CD4-positive, alpha-beta T cell (primary cell): ENCODE measurements at regions not wholly inside any gene's neighbourhood (a gene's known extent, or its start where the extent isn't known, plus 50 kb on each side); places are given as distances from the start of the nearest gene placed in this dataset.

Source experiments
- ATAC-seq: fragments of 200-7000 bp; cut with Tn5 transposase; one replicate; pipeline ENCODE4 v1.10.0; 2022; ENCODE audit warnings: mild to moderate bottlenecking; ENCODE audit not compliant: poor library complexity
- CTCF ChIA-PET: fragments of 350-600 bp; sonication (Branson Sonifier 250); formaldehyde crosslinking; loops from one replicate; lab custom pipeline; 2021; ENCODE audit warnings: antibody characterized with exemption, inconsistent platforms; lab: Charles Lee
- POLR2A ChIA-PET: fragments of 350-600 bp; sonication (Branson Sonifier 250); formaldehyde crosslinking; loops from one replicate; lab custom pipeline; 2021; ENCODE audit warnings: antibody characterized with exemption, inconsistent platforms; lab: Charles Lee
- DNase-seq, 14 experiments: peaks; one replicate each; pipeline ENCODE4 v3.0.0-alpha.2; 2013 to 2020; ENCODE audit warnings: mixed read lengths in 2 of 14
- H3K27ac ChIP-seq, 2 donors: one replicate each; pipeline versions ENCODE4 v1.5.1 to v1.7.0; 2013; ENCODE audit warnings: low read length in 2 of 2, low read depth in 1 of 2, mild to moderate bottlenecking in 1 of 2
- H3K27me3 ChIP-seq, 2 experiments: 1 replicate in 1 of 2; 2 replicates in 1 of 2; pipeline versions ENCODE4 v1.6.1 to v1.7.0; 2013; ENCODE audit warnings: low read length in 2 of 2, control low read depth in 1 of 2, mild to moderate bottlenecking in 1 of 2, moderate library complexity in 1 of 2; ENCODE audit not compliant: insufficient read depth in 2 of 2, control insufficient read depth in 1 of 2
- H3K36me3 ChIP-seq: one replicate; pipeline ENCODE4 v1.6.1; 2013; ENCODE audit warnings: low read length, control low read depth; ENCODE audit not compliant: insufficient read depth
- H3K4me1 ChIP-seq: one replicate; pipeline ENCODE4 v1.6.1; 2013; ENCODE audit warnings: low read length, control low read depth; ENCODE audit not compliant: insufficient read depth
- H3K4me3 ChIP-seq: one replicate; pipeline ENCODE4 v1.5.1; 2013; ENCODE audit warnings: mild to moderate bottlenecking, low read length, moderate library complexity
- H3K9me3 ChIP-seq, 2 experiments: 1 replicate in 1 of 2; 2 replicates in 1 of 2; pipeline versions ENCODE4 v1.6.1 to v1.7.0; 2013; ENCODE audit warnings: low read length in 2 of 2, mild to moderate bottlenecking in 2 of 2, control low read depth in 1 of 2, moderate library complexity in 1 of 2; ENCODE audit not compliant: control insufficient read depth in 1 of 2, insufficient read depth in 1 of 2
- H3K27ac Mint-ChIP-seq: one replicate; pipeline ENCODE4 v1.8.0; 2020; ENCODE audit warnings: mixed read lengths
- H3K27me3 Mint-ChIP-seq: one replicate; pipeline ENCODE4 v1.8.0; 2021; ENCODE audit warnings: mixed read lengths
- H3K36me3 Mint-ChIP-seq: one replicate; pipeline ENCODE4 v1.8.0; 2021; ENCODE audit warnings: low read depth, mixed read lengths
- H3K4me1 Mint-ChIP-seq: one replicate; pipeline ENCODE4 v1.8.0; 2021; ENCODE audit warnings: low read depth, mixed read lengths
- H3K4me3 Mint-ChIP-seq: one replicate; pipeline ENCODE4 v1.8.0; 2020; ENCODE audit warnings: mild to moderate bottlenecking, mixed read lengths
- H3K9me3 Mint-ChIP-seq: one replicate; pipeline ENCODE4 v1.8.0; 2020; ENCODE audit warnings: mixed read lengths
- intact Hi-C, 2 experiments: fragments of 100-400 bp; cut with DNase I in 1 of 2; cut with micrococcal nuclease in 1 of 2; formaldehyde crosslinking; loops; one replicate each; pipeline versions ENCODE4 v1.15.1 to v1.9.0; 2023 to 2025; cut with DNase I, micrococcal nuclease
- TF ChIP-seq, protein P1 (sequence below): fragments of 200-600 bp; IDR thresholded peaks from one replicate; pipeline ENCODE4 v1.8.0; 2022; ENCODE audit warnings: antibody characterized with exemption, mild to moderate bottlenecking

DNA sequence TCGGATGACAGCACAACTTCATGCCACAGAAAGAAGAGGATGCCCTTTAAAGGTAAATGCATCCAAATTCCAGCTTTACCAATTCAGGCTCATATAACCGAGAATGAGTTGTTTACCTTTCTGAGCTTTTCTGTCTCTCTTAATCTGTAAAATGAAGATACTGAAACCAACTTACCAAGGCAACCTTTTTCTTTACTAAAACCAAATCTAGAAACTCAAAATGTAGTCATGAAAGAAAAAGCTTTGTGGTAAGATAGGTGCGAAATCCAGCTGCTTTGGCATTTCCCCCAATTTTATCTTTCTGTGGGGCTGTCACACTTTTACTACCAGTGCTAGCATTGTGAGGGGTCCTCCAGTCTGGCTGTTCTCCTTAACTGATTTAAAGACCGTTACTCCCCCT is 240.4 kb downstream of the IKZF2 start:
- no peaks in the 10 kb centered on the region for H3K4me1 Mint-ChIP-seq
- POLR2A ChIA-PET: no interaction called here
- no peaks in the 10 kb centered on the region for H3K27me3 Mint-ChIP-seq
- no peak for ATAC-seq
- intact Hi-C loops: no loop called here
- no peak overlapping the region for H3K27ac Mint-ChIP-seq
- TF ChIP-seq, protein P1, sequence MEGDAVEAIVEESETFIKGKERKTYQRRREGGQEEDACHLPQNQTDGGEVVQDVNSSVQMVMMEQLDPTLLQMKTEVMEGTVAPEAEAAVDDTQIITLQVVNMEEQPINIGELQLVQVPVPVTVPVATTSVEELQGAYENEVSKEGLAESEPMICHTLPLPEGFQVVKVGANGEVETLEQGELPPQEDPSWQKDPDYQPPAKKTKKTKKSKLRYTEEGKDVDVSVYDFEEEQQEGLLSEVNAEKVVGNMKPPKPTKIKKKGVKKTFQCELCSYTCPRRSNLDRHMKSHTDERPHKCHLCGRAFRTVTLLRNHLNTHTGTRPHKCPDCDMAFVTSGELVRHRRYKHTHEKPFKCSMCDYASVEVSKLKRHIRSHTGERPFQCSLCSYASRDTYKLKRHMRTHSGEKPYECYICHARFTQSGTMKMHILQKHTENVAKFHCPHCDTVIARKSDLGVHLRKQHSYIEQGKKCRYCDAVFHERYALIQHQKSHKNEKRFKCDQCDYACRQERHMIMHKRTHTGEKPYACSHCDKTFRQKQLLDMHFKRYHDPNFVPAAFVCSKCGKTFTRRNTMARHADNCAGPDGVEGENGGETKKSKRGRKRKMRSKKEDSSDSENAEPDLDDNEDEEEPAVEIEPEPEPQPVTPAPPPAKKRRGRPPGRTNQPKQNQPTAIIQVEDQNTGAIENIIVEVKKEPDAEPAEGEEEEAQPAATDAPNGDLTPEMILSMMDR: no peak
- H3K4me3 ChIP-seq: no peak overlapping the region
- H3K4me3 Mint-ChIP-seq: no peak overlapping the region
- no peaks in the 10 kb centered on the region for H3K9me3 Mint-ChIP-seq
- no peaks in the 10 kb centered on the region for H3K36me3 ChIP-seq
- H3K9me3 ChIP-seq: no peaks in the 10 kb centered on the region
- H3K27me3 ChIP-seq: no peaks in the 10 kb centered on the region
- H3K36me3 Mint-ChIP-seq: no peaks in the 10 kb centered on the region
- H3K4me1 ChIP-seq: no peaks in the 10 kb centered on the region
- CTCF ChIA-PET: no interaction called here
- no peak for DNase-seq
- H3K27ac ChIP-seq: no peak overlapping the region

DNA sequence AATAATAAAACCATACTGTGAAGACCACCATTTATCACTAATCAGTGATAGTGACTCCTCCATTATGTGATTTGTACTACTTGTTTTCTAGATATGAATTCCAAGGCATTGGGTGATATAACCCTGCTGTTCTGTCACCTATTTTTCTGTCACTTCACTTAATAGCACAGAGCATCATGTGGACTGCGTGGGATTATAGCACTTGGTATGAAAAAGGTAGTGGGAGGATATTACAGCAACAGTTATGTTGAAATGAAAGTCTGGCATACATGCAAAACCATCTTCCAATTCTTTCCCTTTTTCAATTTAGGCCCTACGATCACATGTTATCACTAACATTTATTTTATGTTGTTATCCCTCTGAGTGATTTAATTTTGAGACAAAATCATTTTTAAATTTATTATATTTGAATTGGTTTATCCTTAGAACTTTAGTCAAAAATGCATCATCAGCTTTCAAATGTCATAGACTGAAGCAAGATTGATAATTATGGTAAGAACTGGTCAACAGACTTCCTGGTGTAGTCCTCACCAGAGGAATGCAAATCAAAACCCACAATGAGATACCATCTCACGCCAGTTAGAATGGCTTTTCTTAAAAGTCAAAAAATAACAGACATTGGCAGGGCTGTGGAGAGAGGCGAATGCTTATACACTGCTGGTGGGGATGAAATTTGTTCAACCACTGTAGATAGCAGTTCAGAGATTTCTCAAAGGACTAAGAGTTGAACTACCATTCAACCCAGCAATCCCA is 242.6 kb downstream of the IKZF2 start:
- intact Hi-C loops: no loop called here
- H3K4me1 ChIP-seq: no peaks in the 10 kb centered on the region
- DNase-seq (no peak), ATAC-seq (no peak)
- H3K36me3 ChIP-seq: no peaks in the 10 kb centered on the region
- H3K27me3 ChIP-seq: no peaks in the 10 kb centered on the region
- Mint-ChIP-seq H3K4me3 (no peak overlapping the region), H3K27me3 (no peaks in the 10 kb centered on the region), H3K36me3 (no peaks in the 10 kb centered on the region), H3K27ac (no peak overlapping the region), H3K9me3 (no peaks in the 10 kb centered on the region), H3K4me1 (no peaks in the 10 kb centered on the region)
- H3K27ac ChIP-seq: no peak overlapping the region
- ChIA-PET CTCF (no interaction called here), POLR2A (no interaction called here)
- no peaks in the 10 kb centered on the region for H3K9me3 ChIP-seq
- no peak overlapping the region for H3K4me3 ChIP-seq
- TF ChIP-seq, protein P1: no peak

DNA sequence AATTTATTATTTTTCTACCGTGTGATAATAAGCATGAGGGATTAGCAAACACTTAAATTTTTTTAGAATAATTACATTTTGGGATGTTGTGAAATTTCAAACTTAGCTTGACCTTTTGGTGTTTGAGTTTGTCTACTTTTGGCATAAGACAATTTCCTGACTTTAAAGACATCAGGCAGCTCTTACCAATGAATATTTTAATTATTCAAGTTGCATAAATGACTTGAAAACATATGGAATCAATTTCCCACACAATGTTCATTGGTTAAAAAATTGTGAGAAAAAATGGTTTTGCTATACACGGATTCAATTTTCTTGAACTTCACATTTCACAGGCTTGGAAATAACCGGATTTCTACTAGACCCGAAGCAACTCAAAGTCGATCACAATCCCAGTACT is 243.4 kb downstream of the IKZF2 start:
- H3K27me3 ChIP-seq: no peaks in the 10 kb centered on the region
- TF ChIP-seq, protein P1: no peak
- ATAC-seq (no peak), DNase-seq (no peak)
- no peaks in the 10 kb centered on the region for H3K9me3 Mint-ChIP-seq
- H3K27ac Mint-ChIP-seq: no peak overlapping the region
- POLR2A ChIA-PET: no interaction called here
- H3K4me1 ChIP-seq: no peaks in the 10 kb centered on the region
- no peaks in the 10 kb centered on the region for H3K27me3 Mint-ChIP-seq
- intact Hi-C loops: no loop called here
- H3K4me1 Mint-ChIP-seq: no peaks in the 10 kb centered on the region
- no peak overlapping the region for H3K4me3 ChIP-seq
- no peak overlapping the region for H3K27ac ChIP-seq
- no peaks in the 10 kb centered on the region for H3K36me3 ChIP-seq
- H3K36me3 Mint-ChIP-seq: no peaks in the 10 kb centered on the region
- CTCF ChIA-PET: no interaction called here
- no peak overlapping the region for H3K4me3 Mint-ChIP-seq
- no peaks in the 10 kb centered on the region for H3K9me3 ChIP-seq
